Immature natural killer cell (primary cell): ENCODE measurements at regions not wholly inside any gene's neighbourhood (a gene's known extent, or its start where the extent isn't known, plus 50 kb on each side); places are given as distances from the start of the nearest gene placed in this dataset.
"Not testable (repeated sequence)": the region's sequence is repeated elsewhere in the genome, so short reads cannot be mapped to it uniquely, and the experiment has no call there.

Experiments used
- DNase-seq, 3 donors: peaks; one replicate each; pipeline ENCODE4 v3.0.0; 2022; ENCODE audit warnings: mixed read lengths in 1 of 3
- H3K27ac Mint-ChIP-seq, 6 donors: one replicate each; pipeline ENCODE4 v1.8.0; 2020; ENCODE audit warnings: mixed read lengths in 6 of 6, mild to moderate bottlenecking in 5 of 6, inconsistent platforms in 4 of 6, moderate library complexity in 3 of 6
- H3K27me3 Mint-ChIP-seq, 3 donors: one replicate each; pipeline ENCODE4 v1.8.0; 2020 to 2021; ENCODE audit warnings: low read depth in 3 of 3, mild to moderate bottlenecking in 3 of 3, mixed read lengths in 3 of 3, moderate library complexity in 3 of 3, inconsistent platforms in 1 of 3
- H3K36me3 Mint-ChIP-seq, 3 donors: one replicate each; pipeline ENCODE4 v1.8.0; 2020; ENCODE audit warnings: mixed read lengths in 3 of 3, inconsistent platforms in 2 of 3, mild to moderate bottlenecking in 2 of 3
- H3K4me1 Mint-ChIP-seq, 2 donors: one replicate each; pipeline ENCODE4 v1.8.0; 2020; ENCODE audit warnings: inconsistent platforms in 2 of 2, mild to moderate bottlenecking in 2 of 2, mixed read lengths in 2 of 2, moderate library complexity in 1 of 2
- H3K4me3 Mint-ChIP-seq, 5 donors: one replicate each; pipeline ENCODE4 v1.8.0; 2020; ENCODE audit warnings: mild to moderate bottlenecking in 5 of 5, mixed read lengths in 5 of 5, inconsistent platforms in 3 of 5, moderate library complexity in 3 of 5
- H3K9me3 Mint-ChIP-seq, 6 donors: one replicate each; pipeline ENCODE4 v1.8.0; 2020; ENCODE audit warnings: mild to moderate bottlenecking in 6 of 6, mixed read lengths in 6 of 6, inconsistent platforms in 4 of 6, moderate library complexity in 3 of 6

DNA sequence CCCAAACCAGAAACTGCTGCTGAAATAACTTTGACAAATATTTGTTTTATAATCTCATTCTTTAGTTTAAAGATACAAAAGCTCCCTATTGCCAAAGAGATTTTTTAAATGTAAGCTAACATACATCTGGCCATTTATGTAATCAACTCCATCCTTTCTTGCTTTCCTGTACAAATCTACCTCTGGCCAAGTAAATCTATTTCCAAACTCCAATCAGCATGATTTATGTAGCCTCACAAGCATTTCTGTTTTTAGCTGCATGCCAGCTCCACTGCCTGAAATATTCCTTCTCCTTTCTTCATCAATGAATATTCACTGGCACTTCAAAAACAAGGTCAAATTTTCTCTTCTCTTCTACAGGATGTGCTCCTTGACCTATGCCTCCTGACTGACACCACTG lies 80.0 kb downstream of the SHOX2 start:
- no peak overlapping the region for H3K27ac Mint-ChIP-seq
- H3K36me3 Mint-ChIP-seq, result no peaks in the 10 kb centered on the region
- no peak for DNase-seq
- no peaks in the 10 kb centered on the region for H3K4me1 Mint-ChIP-seq
- no peak overlapping the region for H3K4me3 Mint-ChIP-seq
- H3K9me3 Mint-ChIP-seq, result peaks cover 0 to 12% (median 7%) of the 10 kb centered on the region in 6 donors
- H3K27me3 Mint-ChIP-seq, result peaks cover 0 to 1% (median 0%) of the 10 kb centered on the region in 3 donors

GRCh38 chr3:158019897-158020296 lies 86.3 kb downstream of the SHOX2 start:
- H3K9me3 Mint-ChIP-seq, result peaks cover 0 to 13% (median 9%) of the 10 kb centered on the region in 6 donors
- not testable (repeated sequence) for H3K4me3 Mint-ChIP-seq, H3K27ac Mint-ChIP-seq, H3K27me3 Mint-ChIP-seq, DNase-seq, H3K4me1 Mint-ChIP-seq, H3K36me3 Mint-ChIP-seq

DNA sequence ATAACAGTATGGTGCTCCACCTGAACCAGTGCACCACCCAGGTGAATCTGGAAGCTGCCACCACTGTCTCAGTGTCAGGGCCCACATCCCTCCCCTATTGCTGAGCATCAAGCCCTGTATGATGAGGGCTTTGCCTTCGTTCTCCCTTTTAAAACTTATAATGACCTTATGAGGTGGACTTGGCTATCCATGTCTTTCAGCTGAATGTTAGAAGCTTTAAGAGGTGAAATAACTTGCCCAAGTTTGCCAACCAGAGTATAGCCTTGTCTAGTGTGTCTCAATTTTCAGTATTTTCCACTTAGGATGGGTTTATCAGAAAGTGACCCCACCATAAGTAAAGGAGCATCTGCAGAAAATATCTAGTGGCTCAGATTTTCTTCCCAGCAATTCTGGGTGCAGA lies 87.8 kb downstream of the SHOX2 start:
- no peak for DNase-seq
- H3K4me1 Mint-ChIP-seq, result no peaks in the 10 kb centered on the region
- H3K36me3 Mint-ChIP-seq, result peaks cover 0 to 4% (median 0%) of the 10 kb centered on the region in 3 donors
- H3K4me3 Mint-ChIP-seq, result no peak overlapping the region
- no peak overlapping the region for H3K27ac Mint-ChIP-seq
- peaks cover 0 to 17% (median 11%) of the 10 kb centered on the region in 6 donors for H3K9me3 Mint-ChIP-seq
- H3K27me3 Mint-ChIP-seq, result no peaks in the 10 kb centered on the region

DNA sequence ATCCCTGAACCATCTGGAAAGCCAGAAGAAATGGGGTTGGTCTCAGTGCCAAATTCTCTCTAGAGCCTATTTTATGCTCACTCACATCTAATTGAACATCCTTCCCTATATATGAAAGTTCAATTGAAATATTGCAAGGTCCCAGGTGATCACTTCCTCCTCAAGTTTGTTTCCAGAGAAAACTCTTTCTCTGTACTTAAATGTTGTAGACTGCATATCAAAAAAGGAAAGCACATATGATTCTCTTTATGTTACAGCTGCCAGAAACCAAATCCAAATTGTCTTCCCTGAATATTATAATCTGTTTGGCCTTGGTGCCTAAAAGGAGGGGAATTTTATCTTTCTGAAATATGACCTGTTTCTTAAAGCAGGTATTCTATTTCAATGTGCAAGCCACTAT lies 93.3 kb downstream of the SHOX2 start:
- H3K36me3 Mint-ChIP-seq, result no peaks in the 10 kb centered on the region
- H3K4me1 Mint-ChIP-seq, result no peaks in the 10 kb centered on the region
- H3K4me3 Mint-ChIP-seq, result no peak overlapping the region
- no peaks in the 10 kb centered on the region for H3K27me3 Mint-ChIP-seq
- H3K27ac Mint-ChIP-seq, result no peak overlapping the region
- no peak for DNase-seq
- H3K9me3 Mint-ChIP-seq, result peaks cover 0 to 27% (median 10%) of the 10 kb centered on the region in 6 donors

DNA sequence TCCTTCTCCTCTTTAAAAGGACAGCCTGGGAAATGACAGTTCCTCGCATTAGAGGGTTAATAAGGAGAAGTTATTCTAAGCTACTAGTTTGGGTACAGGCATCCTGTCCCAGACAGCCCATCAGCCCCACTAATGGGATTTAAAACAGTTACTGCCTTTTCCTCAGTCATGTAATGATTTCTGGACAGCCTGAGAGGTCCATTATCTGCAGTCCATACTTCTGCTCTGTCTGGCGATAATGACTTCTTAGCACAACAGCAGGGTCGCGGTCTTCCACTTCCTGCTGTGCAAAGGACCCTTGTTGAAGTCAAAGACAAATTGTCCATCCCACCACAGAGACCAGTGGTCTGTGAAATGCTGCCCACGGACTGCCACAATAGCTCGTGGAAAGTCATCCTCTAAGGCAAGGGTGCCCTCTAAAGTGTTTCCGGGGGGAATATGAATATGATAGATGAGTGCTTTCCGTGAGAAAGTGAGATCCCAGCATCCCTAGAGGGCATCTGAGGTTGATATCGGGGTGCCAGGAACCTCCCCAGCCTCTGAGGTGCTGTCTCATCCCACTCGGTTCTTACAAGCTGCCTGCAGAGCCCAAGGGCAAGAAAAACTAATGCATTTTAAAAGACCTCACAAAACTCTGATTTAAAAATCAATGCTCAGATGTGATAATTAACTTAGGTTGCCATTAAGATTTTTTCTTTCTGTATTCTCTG lies 100.7 kb downstream of the SHOX2 start:
- Mint-ChIP-seq H3K9me3 (peaks cover 5 to 20% (median 9%) of the 10 kb centered on the region in 6 donors), H3K27me3 (peaks cover 0 to 6% (median 0%) of the 10 kb centered on the region in 3 donors), H3K4me3 (no peak overlapping the region), H3K36me3 (no peaks in the 10 kb centered on the region), H3K27ac (no peak overlapping the region), H3K4me1 (no peaks in the 10 kb centered on the region)
- DNase-seq, result no peak

DNA sequence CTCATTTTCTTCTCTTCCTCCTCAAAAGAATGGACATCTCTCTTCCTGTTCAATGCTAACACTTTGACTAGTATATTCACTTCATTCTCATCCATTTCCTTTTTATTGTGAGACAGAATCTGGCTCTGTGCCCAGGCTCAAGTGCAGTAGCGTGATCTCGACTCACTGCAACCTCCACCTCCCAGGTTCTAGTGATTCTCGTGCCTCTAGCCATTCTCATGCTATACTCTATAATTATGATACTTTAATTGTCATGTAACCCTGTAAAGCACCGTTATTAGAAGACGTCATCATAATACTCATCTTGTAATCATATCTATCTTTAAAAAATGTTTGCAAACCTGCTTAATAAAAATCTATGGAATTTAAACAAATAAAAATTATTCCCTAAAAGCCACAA lies 107.0 kb downstream of the SHOX2 start:
- H3K27me3 Mint-ChIP-seq, result peaks cover 0 to 4% (median 3%) of the 10 kb centered on the region in 3 donors
- H3K27ac Mint-ChIP-seq, result no peak overlapping the region
- no peaks in the 10 kb centered on the region for H3K4me1 Mint-ChIP-seq
- H3K9me3 Mint-ChIP-seq, result peaks cover 7 to 27% (median 21%) of the 10 kb centered on the region in 6 donors
- H3K36me3 Mint-ChIP-seq, result peaks cover 0 to 3% (median 0%) of the 10 kb centered on the region in 3 donors
- H3K4me3 Mint-ChIP-seq, result no peak overlapping the region
- no peak for DNase-seq

- DNase-seq, result no peak
- Mint-ChIP-seq H3K4me1 (no peaks in the 10 kb centered on the region), H3K4me3 (no peak overlapping the region), H3K36me3 (no peaks in the 10 kb centered on the region), H3K9me3 (peaks cover 0 to 10% (median 3%) of the 10 kb centered on the region in 6 donors), H3K27ac (no peak overlapping the region), H3K27me3 (peaks cover 0 to 2% (median 2%) of the 10 kb centered on the region in 3 donors)
Observed at GRCh38 chr3:157982359-157982758, 123.9 kb downstream of the SHOX2 start.

DNA sequence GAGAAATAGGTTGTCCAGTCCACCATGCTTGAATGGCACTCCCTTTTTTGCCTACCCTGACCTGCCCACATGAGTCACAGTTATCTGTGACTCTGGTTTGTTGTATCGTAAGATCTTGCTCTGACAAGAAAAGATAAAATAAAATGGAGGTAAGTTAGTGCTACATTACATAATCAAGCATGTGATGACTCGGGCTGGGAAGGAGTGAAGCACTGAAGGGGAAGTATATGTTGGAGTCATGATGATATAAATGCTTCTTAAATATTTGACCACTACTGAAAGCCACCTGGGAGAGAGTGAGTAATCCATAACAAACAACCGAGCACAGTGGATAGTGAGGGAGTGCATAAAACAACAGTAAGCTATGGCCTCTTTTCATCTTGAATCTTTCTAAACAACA lies 124.4 kb downstream of the SHOX2 start:
- H3K4me3 Mint-ChIP-seq, result no peak overlapping the region
- peaks cover 0 to 2% (median 2%) of the 10 kb centered on the region in 3 donors for H3K27me3 Mint-ChIP-seq
- peaks cover 0 to 12% (median 3%) of the 10 kb centered on the region in 6 donors for H3K9me3 Mint-ChIP-seq
- DNase-seq, result no peak
- H3K36me3 Mint-ChIP-seq, result no peaks in the 10 kb centered on the region
- H3K4me1 Mint-ChIP-seq, result no peaks in the 10 kb centered on the region
- no peak overlapping the region for H3K27ac Mint-ChIP-seq

DNA sequence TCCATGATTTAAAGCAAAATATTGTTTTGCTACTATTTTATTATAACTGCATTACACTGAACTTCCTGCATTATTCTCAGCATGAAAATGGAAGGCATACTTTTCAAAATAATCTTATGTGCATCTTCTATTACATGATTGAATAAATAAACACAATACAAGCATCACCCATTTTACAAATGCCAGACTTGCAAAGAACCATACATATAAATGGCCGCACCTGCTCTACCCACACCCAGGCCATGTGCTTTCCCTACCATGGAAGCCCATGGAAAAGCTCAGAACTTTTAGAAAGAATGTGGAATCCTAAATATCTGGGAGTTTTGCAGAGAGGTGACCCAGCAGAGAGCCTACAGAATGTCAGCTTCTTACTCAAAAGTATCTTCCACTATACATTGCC lies 127.2 kb downstream of the SHOX2 start:
- no peak for DNase-seq
- no peak overlapping the region for H3K4me3 Mint-ChIP-seq
- H3K36me3 Mint-ChIP-seq, result no peaks in the 10 kb centered on the region
- peaks cover 0 to 11% (median 1%) of the 10 kb centered on the region in 6 donors for H3K9me3 Mint-ChIP-seq
- no peaks in the 10 kb centered on the region for H3K4me1 Mint-ChIP-seq
- no peak overlapping the region for H3K27ac Mint-ChIP-seq
- peaks cover 0 to 2% (median 2%) of the 10 kb centered on the region in 3 donors for H3K27me3 Mint-ChIP-seq

DNA sequence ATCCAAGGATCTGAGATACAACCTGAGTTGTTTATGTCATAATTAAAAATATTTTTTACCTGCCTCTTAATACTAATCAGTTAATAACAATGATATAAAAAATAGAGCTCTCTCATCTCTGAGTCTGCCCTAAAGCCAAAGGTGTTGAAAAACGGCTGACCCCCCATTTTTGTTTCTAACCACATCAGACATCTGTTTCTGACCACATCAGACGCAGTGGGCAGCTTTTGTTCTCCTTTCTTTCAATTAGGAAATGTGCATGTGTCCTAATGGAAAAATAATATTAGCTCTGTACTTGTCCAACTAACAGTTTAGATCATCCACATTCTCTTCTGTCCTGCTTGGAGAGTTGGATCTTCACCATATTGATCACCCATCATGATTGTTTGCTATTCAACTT lies 144.6 kb downstream of the SHOX2 start:
- no peaks in the 10 kb centered on the region for H3K27me3 Mint-ChIP-seq
- H3K36me3 Mint-ChIP-seq, result no peaks in the 10 kb centered on the region
- no peaks in the 10 kb centered on the region for H3K4me1 Mint-ChIP-seq
- peaks cover 0 to 12% (median 1%) of the 10 kb centered on the region in 6 donors for H3K9me3 Mint-ChIP-seq
- H3K27ac Mint-ChIP-seq, result no peak overlapping the region
- no peak overlapping the region for H3K4me3 Mint-ChIP-seq
- no peak for DNase-seq

DNA sequence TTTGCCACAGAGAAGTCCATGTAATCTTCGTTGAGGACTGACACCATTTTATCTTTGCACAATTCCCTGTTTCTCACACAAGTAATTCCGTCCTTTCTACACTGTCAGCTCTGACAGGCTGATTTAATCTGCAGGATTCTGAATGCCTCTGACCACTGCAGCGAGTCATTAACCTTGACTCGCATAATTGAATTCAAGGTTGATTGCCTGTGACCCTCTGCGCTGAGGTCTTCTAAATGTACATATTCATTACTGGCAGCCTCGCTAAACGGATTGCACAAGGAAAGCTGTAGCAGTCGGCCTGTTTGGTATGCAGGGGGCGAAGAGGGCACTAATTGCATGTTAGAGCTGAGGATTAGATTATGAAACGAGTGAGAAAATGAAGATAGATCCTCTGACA lies 147.8 kb downstream of the SHOX2 start:
- peaks cover 0 to 8% (median 4%) of the 10 kb centered on the region in 6 donors for H3K9me3 Mint-ChIP-seq
- no peaks in the 10 kb centered on the region for H3K36me3 Mint-ChIP-seq
- no peak overlapping the region for H3K4me3 Mint-ChIP-seq
- no peak for DNase-seq
- H3K27ac Mint-ChIP-seq, result no peak overlapping the region
- no peaks in the 10 kb centered on the region for H3K27me3 Mint-ChIP-seq
- no peaks in the 10 kb centered on the region for H3K4me1 Mint-ChIP-seq

DNA sequence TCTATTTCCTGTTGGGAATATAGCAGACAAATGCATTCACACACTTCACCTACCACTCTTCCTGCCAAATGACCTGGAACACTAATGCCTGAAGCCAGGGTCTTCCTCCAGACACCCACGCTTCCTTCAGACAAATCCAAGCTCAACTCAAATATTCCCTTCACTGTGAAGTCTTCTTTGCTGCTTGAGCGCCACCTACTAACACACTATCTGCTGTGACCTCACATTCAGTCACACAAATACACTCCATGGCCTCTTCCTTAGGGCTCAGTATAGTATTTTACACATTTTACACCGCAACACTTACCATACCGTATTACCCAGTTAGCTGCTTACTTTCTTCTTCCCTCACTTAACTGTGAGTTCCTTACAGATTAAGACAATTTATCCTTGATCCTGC lies 149.4 kb downstream of the SHOX2 start:
- Mint-ChIP-seq H3K4me3 (no peak overlapping the region), H3K36me3 (no peaks in the 10 kb centered on the region), H3K27ac (no peak overlapping the region), H3K27me3 (no peaks in the 10 kb centered on the region), H3K9me3 (peaks cover 0 to 8% (median 3%) of the 10 kb centered on the region in 6 donors), H3K4me1 (no peaks in the 10 kb centered on the region)
- no peak for DNase-seq

DNA sequence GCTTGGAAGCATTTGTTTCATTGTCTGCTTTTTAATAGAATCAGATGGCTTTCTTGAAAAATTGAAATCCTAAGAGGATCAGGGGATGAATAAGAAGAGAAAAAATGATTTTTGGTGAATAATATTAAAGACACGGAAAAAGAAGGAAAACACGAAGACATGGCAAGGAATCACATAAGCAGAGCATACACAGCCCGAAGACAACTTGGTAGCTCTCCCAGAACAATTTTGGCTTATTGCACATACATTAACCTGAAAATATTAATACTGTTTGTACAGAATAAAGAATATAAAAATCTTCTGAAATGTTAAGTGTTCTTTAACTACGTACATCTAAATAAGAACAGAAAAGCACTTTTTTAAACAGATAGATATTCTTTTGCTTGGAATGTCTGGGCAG lies 150.0 kb downstream of the SHOX2 start:
- no peak overlapping the region for H3K27ac Mint-ChIP-seq
- peaks cover 0 to 8% (median 3%) of the 10 kb centered on the region in 6 donors for H3K9me3 Mint-ChIP-seq
- H3K4me1 Mint-ChIP-seq, result no peaks in the 10 kb centered on the region
- no peak for DNase-seq
- no peaks in the 10 kb centered on the region for H3K27me3 Mint-ChIP-seq
- no peaks in the 10 kb centered on the region for H3K36me3 Mint-ChIP-seq
- no peak overlapping the region for H3K4me3 Mint-ChIP-seq

DNA sequence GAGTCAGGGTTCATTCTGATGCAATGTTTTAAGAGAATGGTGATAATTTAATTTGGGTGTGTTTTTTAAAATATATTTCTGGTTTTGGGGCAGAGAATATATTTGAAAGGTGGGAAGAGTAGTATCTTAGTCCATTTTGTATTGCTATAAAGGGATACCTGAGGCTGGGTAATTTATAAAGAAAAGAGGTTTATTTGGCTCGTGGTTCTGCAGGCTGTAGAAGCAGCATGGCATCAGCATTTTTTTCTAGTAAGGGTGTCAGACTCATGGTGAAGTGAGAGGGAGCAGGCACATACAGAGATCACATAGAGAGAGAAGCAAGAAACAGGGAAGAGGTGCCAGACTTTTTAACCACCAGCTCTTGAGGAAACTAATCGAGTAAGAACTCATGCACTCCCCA lies 152.7 kb downstream of the SHOX2 start:
- no peak for DNase-seq
- Mint-ChIP-seq H3K27ac (no peak overlapping the region), H3K4me1 (no peaks in the 10 kb centered on the region), H3K4me3 (no peak overlapping the region), H3K27me3 (no peaks in the 10 kb centered on the region), H3K9me3 (peaks cover 0 to 14% (median 8%) of the 10 kb centered on the region in 6 donors), H3K36me3 (no peaks in the 10 kb centered on the region)
